Osteoblast (primary cell): ENCODE measurements at regions not wholly inside any gene's neighbourhood (a gene's known extent, or its start where the extent isn't known, plus 50 kb on each side); places are given as distances from the start of the nearest gene placed in this dataset.

Experiments
- DNase-seq: peaks from one replicate; pipeline ENCODE4 v3.0.0; 2011; ENCODE audit warnings: low spot score, mixed read lengths; ENCODE audit not compliant: insufficient read length; ENCODE audit errors: missing footprints
- H2AFZ ChIP-seq: 2 replicates; pipeline ENCODE4 v1.6.0; 2011; ENCODE audit warnings: mild to moderate bottlenecking, low read length
- H3K27ac ChIP-seq: 2 replicates; pipeline ENCODE4 v1.5.1; 2011; ENCODE audit warnings: mild to moderate bottlenecking, low read depth, low read length, moderate library complexity
- H3K27me3 ChIP-seq: 2 replicates; pipeline ENCODE4 v1.6.0; 2012; ENCODE audit warnings: mild to moderate bottlenecking, control low read depth, inconsistent platforms, low read length, moderate library complexity; ENCODE audit not compliant: insufficient read depth
- H3K36me3 ChIP-seq: 2 replicates; pipeline ENCODE4 v1.5.1; 2011; ENCODE audit warnings: mild to moderate bottlenecking, low read length, control low read depth, moderate library complexity; ENCODE audit not compliant: insufficient read depth
- H3K4me1 ChIP-seq: 2 replicates; pipeline ENCODE4 v1.5.1; 2011; ENCODE audit warnings: mild to moderate bottlenecking, low read length, control low read depth, moderate library complexity; ENCODE audit not compliant: insufficient read depth
- H3K4me2 ChIP-seq: 2 replicates; pipeline ENCODE4 v1.6.0; 2011; ENCODE audit warnings: mild to moderate bottlenecking, low read length; ENCODE audit not compliant: insufficient read depth
- H3K4me3 ChIP-seq: fragments of 200-600 bp; sonication (generic); 3 replicates; pipeline ENCODE4 v1.5.1; 2012; ENCODE audit warnings: mild to moderate bottlenecking, low read length, inconsistent platforms; ENCODE audit not compliant: insufficient read depth
- H3K79me2 ChIP-seq: 2 replicates; pipeline ENCODE4 v1.6.0; 2012; ENCODE audit warnings: mild to moderate bottlenecking, low read length, control low read depth, inconsistent platforms; ENCODE audit not compliant: insufficient read depth
- H3K9me3 ChIP-seq: 2 replicates; pipeline ENCODE4 v1.5.1; 2011; ENCODE audit warnings: low read depth, low read length, control low read depth
- H4K20me1 ChIP-seq: 2 replicates; pipeline ENCODE4 v1.6.0; 2012; ENCODE audit warnings: mild to moderate bottlenecking, low read length, control low read depth; ENCODE audit not compliant: insufficient read depth
- TF ChIP-seq, protein P1 (sequence below): IDR thresholded peaks from 2 replicates; pipeline ENCODE4 v1.5.1; 2011; ENCODE audit warnings: mild to moderate bottlenecking, low read depth, low read length, moderate library complexity; ENCODE audit errors: extremely low read depth

DNA sequence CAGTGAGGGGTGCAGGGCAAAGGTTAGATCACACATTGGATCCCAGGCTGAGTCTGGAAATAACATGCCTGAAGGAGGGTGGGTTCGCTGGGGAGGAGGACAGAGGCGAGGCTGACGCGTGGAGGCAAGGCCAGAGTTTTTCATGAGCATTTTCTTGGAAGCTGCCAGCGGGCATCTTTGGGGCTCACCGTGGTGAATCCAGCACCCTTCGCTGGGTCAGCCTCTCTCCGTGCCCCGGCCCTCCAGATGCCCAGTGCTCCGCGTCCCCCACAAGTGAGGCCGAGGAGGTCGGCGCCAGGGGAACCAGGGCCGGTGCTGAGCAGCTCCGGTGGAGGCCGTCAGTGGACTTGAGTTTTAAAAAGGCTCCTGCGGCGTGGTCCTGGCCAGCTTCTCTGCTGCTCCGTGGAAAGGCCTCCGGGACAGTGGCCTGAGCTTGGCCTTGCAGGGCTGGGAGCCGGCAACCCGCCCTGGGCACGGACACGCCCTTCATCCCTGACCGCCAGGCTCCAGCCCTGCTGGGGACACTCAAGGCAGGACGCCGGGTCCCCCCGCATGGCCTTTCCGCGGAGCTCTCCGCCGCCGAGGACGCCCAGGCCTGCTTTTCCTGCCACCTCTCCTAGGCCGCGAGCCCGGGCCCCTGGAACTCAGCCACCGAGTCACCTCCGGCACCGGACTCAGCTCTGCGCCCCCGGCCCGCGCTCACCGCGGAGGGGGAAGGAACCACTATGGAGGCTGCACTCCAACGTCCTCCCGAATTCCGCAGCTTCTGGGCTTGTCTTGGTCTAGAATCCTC is 114.3 kb downstream of the THBS2 start:
- no peaks in the 10 kb centered on the region for H3K27me3 ChIP-seq
- TF ChIP-seq, protein P1, sequence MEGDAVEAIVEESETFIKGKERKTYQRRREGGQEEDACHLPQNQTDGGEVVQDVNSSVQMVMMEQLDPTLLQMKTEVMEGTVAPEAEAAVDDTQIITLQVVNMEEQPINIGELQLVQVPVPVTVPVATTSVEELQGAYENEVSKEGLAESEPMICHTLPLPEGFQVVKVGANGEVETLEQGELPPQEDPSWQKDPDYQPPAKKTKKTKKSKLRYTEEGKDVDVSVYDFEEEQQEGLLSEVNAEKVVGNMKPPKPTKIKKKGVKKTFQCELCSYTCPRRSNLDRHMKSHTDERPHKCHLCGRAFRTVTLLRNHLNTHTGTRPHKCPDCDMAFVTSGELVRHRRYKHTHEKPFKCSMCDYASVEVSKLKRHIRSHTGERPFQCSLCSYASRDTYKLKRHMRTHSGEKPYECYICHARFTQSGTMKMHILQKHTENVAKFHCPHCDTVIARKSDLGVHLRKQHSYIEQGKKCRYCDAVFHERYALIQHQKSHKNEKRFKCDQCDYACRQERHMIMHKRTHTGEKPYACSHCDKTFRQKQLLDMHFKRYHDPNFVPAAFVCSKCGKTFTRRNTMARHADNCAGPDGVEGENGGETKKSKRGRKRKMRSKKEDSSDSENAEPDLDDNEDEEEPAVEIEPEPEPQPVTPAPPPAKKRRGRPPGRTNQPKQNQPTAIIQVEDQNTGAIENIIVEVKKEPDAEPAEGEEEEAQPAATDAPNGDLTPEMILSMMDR, result no peak
- no peak for DNase-seq
- H3K79me2 ChIP-seq, result no peaks in the 10 kb centered on the region
- no peaks in the 10 kb centered on the region for H4K20me1 ChIP-seq
- no peak overlapping the region for H3K27ac ChIP-seq
- H2AFZ ChIP-seq, result no peak overlapping the region
- no peaks in the 10 kb centered on the region for H3K9me3 ChIP-seq
- H3K4me1 ChIP-seq, result peaks cover 11% of the 10 kb centered on the region
- no peak overlapping the region for H3K4me3 ChIP-seq
- H3K36me3 ChIP-seq, result no peaks in the 10 kb centered on the region
- H3K4me2 ChIP-seq, result no peak overlapping the region

DNA sequence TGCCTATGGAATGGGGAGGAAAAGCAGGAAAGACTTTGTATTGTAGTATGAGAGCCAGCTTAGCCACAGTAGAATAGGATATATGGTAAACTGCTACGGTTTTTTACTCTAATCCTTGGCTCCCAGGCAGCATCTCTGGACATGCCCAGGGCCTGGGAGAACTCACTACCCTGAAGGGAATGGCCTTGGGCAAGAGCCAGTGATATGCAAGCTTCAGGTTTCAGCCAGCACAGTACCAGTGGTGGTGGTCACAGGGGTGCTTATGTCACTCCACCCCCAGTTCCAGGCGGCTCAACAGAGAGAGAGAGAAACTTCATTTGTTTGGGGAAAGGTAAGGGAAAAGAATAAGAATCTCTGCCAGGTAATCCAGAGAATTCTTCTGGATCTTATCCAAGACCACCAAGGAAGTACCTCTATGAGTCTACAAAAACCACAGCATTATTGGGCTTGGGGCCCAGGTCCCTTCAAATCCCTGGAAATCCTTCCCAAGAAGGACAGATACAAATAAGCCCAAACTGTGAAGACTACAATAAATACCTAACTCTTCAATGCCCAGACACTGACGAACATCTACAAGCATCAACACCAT is 121.2 kb downstream of the THBS2 start:
- Histone ChIP-seq H3K27ac (no peak overlapping the region), H4K20me1 (no peaks in the 10 kb centered on the region), H3K79me2 (no peaks in the 10 kb centered on the region), H3K27me3 (no peaks in the 10 kb centered on the region), H2AFZ (no peak overlapping the region), H3K4me2 (no peak overlapping the region), H3K4me1 (no peaks in the 10 kb centered on the region), H3K9me3 (no peaks in the 10 kb centered on the region), H3K4me3 (no peak overlapping the region), H3K36me3 (no peaks in the 10 kb centered on the region)
- TF ChIP-seq, protein P1, result no peak
- peak; percentile 10 for DNase-seq

DNA sequence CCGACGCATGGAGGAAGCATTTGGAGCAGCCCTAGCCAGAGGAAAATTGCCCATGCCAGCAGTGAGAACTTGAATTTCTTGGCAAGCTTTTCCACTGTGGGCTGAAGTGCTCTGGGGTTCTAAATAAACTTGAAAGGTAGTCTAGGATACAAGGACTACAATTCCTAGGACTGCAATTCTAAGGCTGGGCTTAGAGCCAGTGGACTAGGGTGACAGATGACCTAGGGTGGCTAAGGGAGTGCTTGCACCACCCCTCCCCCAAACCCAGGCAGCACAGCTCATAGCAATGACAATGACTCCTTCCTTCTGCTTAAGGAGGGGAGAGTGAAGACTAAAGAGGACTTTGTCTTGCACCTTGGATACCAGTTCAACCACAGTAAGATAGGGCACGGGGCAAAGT is 122.3 kb downstream of the THBS2 start:
- Histone ChIP-seq H3K9me3 (no peaks in the 10 kb centered on the region), H3K4me1 (no peaks in the 10 kb centered on the region), H3K27me3 (no peaks in the 10 kb centered on the region), H2AFZ (no peak overlapping the region), H3K4me2 (no peak overlapping the region), H3K36me3 (no peaks in the 10 kb centered on the region), H3K79me2 (no peaks in the 10 kb centered on the region), H3K27ac (no peak overlapping the region), H3K4me3 (no peak overlapping the region), H4K20me1 (no peaks in the 10 kb centered on the region)
- TF ChIP-seq, protein P1, result no peak
- no peak for DNase-seq

DNA sequence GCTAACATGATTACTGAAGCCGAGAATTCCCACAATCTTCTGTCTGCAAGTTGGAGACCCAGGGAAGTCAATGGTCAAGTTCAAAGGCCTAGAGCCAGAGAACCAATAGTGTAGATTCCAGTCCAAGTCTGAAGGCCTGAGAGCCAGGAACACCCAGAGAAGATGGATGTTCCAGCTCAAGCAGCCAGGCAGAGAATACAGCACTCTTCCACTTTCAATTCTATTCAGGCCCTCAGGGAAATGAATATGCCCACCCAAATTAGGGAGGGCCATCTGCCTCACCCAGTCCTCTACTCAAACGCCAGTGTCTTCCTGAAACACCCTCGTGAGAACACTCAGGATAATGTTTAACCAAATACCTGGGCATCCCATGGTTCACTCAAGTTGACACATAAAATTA is 123.5 kb downstream of the THBS2 start:
- no peaks in the 10 kb centered on the region for H3K36me3 ChIP-seq
- no peaks in the 10 kb centered on the region for H3K27me3 ChIP-seq
- no peak for DNase-seq
- no peaks in the 10 kb centered on the region for H3K9me3 ChIP-seq
- H3K4me2 ChIP-seq, result no peak overlapping the region
- no peak overlapping the region for H3K4me3 ChIP-seq
- no peaks in the 10 kb centered on the region for H3K79me2 ChIP-seq
- TF ChIP-seq, protein P1, result no peak
- H3K27ac ChIP-seq, result no peak overlapping the region
- H2AFZ ChIP-seq, result no peak overlapping the region
- no peaks in the 10 kb centered on the region for H3K4me1 ChIP-seq
- no peaks in the 10 kb centered on the region for H4K20me1 ChIP-seq
